GDM1 (cell line): ENCODE measurements at regions not wholly inside any gene's neighbourhood (a gene's known extent, or its start where the extent isn't known, plus 50 kb on each side); places are given as distances from the start of the nearest gene placed in this dataset.

ENCODE experiments used
- DNase-seq: peaks from one replicate; lab custom pipeline; 2025; lab: John Stamatoyannopoulos, UW

DNA sequence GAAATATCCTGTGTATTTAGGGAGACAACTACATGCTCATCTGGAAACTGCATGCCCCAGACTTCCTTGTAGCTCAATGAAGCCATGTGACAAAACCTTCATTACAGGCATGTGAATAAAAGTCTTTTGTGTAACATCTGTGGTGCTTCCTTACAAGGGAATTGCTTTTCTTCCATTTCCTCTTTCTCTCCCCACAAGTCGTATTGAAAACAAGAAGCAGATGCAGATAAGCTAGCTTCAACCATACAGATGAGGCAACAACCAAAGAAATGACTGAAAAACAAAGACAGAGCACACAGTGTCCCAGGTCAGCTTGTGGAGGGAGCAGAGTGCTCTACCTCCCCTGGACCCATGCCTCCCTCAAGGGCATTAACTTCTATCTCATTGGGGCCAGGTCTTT is 115.8 kb upstream of the INPP4B start:
- peak; percentile 55 for DNase-seq

DNA sequence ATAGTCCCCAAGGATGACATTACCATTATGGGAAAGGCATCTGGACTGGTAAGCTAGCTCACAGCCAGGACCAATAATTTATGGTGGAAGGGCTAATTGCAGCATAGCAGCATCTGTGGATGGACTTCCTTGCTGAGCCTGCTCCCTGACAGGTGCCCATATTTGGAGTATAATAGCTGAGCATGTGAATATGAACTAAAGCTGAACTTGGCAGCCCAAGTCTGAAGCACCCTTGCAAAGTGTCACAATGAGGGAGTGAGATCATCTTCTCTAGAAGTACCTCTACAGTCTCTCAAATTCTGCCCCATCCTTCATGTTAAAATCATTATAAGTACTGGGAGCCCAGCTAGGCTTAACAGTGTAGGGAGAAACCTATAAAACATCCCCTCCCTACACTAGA is 128.2 kb upstream of the INPP4B start:
- no peak for DNase-seq

DNA sequence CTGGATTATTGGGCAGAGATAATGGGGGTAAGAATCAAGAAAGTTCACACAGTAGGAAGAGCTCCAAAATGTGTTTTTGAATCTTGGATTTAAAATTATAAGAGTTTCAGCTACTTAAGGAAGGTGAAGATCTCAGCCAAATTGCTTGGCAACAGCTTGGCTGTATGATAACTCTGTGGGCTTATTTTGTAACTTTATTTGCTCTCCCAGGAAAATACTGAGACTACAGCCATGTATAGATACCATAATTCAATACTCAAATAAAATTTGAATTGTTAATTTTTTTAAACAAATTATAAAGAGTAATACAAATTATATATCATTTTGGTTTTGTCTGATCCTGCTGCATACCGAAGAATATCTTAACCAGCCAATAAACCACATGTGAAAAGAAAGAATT is 129.5 kb upstream of the INPP4B start:
- DNase-seq = no peak

DNA sequence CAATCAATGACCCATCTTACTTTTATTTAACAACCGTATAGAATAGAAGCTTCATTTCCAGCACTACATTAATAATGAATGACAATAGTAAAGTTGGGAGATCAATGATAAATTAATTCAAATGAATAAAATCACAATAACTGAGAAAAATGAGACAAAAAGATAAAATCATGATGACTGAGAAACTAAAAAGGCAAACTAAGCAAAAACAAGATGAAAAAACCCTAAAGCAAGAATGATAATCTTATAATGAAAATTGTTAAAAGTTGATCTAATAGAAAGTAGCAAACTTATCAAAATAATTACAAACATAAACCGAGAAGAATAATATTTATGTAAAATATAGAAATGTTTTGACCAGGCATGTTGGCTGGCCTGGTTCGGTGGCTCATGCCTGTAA is 130.4 kb upstream of the INPP4B start:
- no peak for DNase-seq

DNA sequence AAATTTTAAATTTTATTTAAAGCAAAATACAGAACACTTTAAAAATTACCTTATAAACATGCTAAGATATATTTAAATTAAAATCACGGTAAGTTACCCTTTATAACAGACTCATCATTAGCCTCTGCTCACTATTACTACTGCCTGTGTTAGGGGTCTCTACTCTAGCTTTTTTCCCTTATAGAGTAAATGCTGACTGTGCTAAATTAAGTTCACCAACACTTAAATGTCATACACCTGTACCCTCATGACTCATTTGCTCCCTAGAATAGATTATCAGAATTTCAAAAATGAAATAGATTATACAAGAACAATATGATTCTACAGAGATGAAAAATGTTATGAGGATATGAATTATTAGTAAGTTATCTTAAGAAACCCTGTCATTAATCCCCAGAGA is 131.1 kb upstream of the INPP4B start:
- DNase-seq = no peak

DNA sequence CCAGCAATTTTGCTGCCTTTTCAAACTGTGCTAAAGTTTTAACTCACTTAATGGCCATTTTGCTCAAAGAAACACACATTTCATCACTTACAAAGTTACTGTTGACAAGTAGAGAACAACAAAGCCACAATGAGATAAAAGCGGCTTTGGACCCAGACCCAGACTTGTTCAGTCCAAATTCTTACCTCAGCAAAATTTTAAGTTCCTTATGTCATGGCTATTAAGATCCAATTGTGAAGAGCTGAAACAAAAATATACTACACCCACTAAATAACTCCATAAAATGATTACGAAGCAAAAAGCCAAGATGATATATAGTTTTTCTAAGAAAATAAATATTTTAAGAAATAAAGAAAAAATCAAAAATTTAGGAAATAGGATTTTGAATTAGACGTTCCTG is 137.0 kb upstream of the INPP4B start:
- no peak for DNase-seq

DNA sequence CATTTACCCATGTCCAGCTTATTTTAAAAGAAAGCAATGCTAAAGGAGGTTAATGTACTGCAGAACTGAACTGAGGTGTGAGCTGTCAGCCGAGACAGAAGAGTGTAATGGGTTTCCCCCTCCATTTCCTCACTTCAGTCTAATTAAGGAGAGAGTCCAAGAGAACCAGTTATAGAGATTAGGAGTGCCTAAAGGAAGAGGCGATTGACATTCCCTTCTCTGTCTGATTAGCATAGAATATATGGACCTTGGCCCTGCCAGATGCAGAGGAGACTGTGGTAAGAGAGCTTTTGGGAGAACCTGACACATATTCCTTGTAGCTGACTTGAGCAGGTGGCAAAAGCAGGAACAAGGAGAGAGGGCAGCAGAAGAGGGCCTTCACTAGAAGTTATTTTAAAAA is 137.5 kb upstream of the INPP4B start:
- DNase-seq = no peak

DNA sequence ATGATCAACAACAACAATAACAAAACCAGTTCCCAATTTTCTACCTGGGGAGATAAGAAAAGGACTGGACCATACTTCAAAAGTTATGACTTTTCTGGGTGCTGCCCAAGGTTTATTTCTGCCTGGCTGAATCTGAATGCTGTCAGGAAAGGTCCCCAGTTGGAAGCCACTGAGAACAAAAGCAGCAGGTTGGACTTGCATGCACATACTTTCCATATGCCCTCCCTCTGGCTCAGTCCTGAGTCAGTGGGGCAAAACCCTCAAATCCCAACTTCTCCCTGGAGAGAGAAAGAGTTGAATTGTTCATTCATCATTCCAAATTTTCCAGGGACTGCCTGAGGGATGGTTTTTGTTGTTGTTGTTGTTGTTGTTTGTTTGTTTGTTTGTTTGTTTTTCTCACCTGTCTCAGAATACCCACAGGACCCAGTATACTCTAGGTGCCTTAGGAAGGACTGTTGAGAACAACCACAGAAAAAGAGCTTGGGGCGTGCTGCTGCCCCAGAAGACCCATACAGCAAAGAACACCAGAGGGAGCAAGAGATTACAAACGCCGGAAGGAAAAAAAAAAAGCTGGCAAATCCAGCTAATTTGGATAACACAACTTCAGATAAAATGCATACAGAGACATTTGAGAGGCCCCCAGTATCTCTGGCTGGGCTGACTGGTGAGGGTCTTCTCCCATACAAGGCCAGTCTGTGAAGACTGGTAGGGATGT is 138.9 kb upstream of the INPP4B start:
- no peak for DNase-seq

DNA sequence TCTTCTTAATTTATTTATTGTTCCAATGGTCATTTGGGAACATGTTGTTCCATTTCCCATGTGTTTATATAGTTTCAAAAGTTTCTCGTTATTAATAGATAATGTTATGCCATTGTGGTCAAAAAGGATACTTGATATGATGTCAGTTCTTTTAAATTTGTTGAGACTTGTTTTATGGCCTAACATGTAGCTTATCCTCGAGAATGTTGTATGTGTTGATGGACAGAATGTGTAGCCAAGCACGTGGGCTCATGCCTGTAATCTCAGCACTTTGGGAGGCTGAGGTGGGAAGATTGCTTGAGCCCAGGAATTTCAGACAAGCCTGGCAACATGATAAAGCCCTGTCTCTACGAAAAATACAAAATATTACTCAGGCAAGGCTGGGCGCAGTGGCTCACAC is 168.5 kb upstream of the USP38 start:
- DNase-seq = no peak

DNA sequence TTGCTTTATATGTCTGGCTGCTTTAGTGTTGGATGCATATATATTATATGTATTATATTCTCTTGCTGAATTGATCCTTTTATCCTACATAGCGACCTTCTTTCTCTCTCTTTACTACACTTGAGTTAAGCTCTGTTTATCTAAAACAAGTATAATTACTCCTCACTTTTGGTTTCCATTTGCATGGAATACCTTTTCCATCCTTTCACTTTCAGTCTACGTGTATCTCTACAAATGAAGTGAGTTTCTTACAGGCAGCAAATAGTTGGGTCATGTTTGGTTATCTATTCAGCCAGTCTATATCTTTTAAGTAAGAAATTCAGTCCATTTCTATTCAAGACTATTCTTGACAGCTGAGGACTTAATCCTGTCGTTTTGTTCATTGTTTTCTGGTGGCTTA is 167.5 kb upstream of the USP38 start:
- no peak for DNase-seq

DNA sequence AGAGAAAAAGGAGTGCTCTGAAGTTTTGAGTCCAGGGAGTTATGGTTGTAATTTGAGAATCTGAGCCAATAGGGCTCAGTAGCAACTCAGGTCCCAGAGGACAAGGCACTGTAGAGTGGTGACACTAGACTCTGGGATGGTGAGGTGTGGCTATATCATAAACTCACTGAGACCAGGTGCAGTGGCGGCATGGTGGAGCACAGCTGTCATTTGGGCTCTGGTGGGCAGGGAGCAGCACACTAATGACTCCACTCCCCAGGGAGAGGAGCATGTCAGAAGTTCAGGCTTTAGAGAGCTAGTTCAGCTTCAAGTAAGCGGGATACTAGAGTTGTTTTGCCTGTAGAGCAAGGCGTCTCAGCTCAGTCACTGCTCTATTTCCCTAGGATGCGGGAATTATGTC is 165.4 kb upstream of the USP38 start:
- no peak for DNase-seq

DNA sequence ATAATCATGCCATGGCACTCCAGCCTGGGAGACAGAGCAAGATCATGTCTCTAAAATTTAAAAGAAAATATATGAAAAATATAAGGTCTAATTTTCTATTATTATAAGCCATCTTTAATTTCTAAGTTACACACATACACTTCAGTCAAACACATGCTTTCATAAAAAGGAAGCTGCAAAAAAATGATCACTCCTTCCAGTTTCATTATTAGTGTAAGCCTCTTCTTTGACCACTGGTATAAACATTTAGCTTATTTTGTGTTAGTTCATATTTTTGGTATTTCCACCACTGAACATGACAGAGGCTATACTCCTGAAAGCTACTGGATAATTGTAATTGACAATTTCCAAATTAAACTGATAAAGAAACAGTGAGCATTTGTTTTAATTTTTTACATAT is 163.3 kb upstream of the USP38 start:
- no peak for DNase-seq

DNA sequence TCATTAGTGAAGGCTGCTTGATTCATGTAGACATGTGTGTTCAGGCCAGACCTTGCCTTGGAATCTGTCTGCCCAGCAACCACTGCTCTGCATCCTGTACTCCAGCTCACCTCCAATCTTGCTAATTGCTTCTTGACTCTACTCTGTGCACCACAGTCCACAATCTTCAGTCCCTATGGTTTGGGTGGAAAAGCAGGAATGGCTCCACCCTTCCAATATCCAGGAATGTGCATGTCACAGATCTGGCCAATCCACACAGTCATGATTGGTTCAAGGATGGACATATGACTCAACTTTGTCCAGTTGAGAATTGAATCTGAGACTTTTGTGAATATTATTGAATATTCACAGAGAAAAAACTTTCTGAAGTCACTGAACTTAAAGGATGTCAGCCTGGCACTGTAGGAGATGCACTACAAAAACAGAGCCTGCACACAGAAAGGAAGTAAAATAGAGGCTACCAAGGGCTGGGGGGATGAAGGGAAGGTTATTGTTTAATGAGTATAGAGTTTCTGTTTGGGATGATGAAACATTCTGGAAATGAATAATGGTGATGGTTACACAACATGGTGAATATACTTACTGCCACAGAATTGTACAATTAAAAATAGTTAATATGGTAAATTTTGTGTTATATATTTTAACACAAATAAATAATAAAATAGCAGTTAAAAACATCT is 161.3 kb upstream of the USP38 start:
- no peak for DNase-seq

DNA sequence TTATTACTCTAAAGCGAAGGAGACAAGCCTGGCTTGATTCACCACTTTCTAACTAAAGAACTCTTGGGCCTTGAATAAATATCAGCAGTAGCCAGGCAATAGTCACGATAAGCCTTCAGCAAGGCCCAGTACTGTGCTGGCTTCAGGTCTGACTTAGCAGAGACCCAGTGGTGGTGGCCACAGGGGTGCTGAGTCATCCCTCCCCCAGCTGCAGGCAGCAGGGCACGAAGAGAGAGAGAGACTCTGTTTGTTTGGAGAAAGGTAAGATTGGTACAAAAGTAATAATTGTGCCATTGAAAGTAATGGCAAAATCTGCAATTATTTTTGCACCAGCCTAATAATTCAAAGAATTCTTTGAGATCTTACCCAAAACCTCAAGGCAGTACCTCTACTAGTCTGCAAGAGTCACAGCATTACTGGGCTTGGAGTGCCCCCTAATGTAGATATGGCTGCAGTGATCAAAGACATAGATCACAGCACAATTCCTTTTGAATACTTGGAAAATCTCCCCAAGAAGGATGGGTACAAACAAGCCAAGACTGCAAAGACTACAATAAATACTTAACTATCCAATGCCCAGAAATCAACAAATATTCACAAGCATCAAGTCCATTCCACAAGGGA is 159.5 kb upstream of the USP38 start:
- DNase-seq = peak; percentile 52

DNA sequence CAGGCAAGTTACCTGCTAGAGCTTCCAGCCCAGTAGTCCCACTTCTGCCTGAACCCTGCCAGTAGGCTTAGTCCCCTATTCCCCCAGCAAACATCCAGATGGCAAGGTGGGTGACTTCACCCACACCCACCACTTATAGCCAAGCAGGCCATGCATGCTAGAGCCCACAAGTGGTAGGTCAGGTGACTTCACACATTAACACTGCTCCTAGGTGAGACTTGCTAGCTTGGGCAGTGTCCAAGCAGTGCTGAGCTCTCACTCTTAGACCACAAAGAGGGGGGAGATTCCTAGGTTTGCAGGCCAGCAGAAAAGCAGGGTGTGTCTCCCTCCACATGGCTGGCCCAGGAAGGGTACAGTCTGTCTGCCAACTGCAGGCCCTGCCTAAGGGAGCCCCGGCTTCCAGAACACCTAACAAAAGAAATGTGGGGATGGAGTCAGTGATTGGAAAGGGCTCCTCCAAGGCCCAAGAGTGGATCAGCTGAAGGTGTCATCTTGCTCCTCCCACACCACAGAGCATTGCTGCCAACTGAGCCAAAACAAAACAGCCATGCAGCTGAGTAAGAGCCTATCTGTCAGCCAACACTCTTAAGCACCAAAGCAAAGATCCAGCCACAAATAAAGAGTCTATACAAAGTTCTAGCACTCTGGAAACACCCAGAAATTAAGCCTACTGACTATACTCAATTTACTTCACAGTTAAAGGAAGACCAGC is 158.1 kb upstream of the USP38 start:
- no peak for DNase-seq

DNA sequence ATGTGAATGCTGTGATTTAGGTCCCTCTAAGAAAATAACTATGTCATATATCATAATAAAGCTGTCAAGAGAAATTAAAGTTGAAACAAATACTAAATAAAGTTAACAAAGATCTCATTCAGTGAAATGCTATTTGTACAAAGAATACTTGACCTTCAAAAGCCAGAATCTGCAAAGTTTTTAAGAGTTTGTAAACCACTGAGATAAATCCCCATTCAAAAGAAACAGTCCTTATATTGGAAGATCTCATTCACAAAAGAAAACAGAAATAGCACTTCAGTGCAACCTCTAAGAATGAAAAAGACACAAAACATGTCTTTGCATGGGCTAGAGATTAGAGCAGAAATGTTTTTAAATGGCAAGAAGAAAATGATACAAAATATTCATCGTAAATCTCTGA is 149.1 kb upstream of the USP38 start:
- no peak for DNase-seq

DNA sequence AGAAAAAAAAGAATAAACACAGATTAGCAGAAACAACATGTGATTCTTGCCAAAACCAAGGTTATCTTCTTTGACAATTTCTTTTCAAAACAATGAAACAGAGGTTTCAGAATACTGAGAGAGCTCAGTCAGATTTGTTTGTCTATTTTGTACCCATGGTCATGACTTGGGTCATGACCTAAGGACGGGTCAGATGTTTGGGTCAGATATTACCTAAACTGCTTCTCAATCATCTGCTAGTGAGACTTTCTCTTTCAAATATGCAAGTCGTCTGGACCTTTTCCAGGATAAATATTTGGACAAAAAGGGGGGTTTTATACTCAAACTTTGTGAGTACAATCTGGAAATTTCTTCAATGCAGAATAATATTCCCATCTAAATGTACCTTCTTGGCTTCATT is 148.3 kb upstream of the USP38 start:
- DNase-seq = no peak

DNA sequence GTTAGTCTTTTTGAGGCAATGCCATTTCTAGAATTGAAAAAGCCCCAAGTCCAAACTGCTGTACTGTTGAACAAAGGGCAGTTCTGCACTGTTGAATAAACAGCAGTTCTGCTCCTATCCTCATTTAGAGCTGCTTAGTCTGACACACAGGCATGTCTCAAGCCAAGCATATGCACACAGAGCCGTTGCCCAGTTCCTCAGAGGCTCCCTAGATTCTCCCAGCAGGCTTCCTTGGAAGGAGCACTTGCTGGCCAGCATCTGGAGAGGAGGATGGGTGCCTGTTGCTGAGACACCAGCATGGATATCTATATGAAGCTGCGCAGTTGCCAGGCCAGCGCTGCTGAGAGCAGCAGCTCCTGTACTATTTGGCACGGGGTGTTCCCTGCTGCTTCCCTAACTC is 138.3 kb upstream of the USP38 start:
- no peak for DNase-seq

DNA sequence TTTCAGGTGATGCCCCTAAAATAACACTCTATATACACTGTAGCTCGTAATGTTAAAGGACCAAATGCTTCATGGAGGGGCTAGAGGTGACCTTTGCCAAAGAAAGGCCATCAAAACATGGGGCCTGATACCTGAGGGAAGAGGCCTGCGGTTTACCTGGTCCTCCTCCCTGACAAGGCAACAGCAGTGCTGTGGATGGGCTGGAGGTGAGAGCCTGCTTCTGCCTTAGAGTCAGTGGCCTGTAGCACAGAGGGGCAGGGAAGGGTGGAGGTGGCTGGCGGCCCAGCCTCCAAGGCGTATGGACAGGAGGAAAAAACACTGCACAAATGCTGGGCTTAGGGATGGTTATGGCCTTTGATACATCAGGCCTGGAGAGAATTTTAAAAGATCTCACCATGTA is 137.8 kb upstream of the USP38 start:
- DNase-seq = no peak

DNA sequence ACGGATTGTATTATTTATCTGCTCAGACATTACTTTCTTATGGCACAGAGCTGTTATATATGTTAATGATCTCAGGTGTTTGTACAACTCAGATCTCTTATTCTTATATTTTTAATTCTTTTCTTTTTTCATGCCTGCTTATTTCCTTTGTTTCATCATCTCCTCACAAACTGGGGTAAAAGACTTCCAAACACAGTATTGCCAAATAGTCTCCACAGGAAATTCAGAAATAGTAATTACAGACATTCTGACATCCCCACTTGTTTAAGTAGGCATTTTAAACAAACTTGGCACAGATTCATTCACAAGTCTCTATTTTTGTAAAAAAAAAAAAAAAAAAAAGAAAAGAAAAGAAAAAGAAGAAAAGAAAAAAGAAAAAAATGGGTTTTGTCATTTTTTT is 129.7 kb upstream of the USP38 start:
- DNase-seq = no peak

DNA sequence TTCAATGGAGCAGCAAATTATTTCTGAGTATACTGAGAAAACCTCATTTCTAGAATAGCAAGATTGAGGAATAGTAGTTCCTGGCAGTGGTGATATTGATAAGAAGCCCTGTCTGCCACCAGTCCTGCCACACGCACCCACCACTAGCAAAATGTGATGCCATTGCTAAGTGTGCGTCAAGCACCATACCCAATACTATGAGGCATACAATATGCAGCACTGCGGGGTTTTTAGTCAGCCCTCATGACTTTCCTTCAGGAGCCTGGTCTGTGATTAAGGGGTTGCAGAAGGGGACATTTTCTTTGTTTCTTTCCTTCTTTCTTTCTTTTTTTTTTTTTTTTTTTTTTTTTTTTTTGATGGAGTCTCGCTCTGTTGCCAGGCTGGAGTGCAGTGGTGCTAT is 128.7 kb upstream of the USP38 start:
- no peak for DNase-seq

DNA sequence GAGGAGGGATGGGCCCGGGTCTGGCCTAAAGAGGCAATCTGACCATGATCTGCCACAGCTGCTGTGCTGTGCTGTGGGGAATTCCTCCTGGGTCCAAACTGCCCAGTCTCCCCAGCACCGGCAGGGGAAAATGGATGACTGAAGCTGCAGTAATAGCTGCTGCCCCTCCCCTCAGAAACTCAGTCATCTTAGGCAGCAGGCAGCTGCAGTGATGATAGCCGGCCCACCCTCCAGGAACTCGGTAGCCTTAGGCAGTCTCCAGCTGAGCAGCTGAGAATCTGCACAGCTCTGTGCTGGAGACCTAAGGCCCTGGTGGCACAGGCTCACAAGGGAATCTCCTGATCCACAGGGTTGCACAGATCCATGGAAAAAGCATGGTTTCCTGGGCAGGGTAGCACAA is 113.4 kb upstream of the USP38 start:
- DNase-seq = no peak

DNA sequence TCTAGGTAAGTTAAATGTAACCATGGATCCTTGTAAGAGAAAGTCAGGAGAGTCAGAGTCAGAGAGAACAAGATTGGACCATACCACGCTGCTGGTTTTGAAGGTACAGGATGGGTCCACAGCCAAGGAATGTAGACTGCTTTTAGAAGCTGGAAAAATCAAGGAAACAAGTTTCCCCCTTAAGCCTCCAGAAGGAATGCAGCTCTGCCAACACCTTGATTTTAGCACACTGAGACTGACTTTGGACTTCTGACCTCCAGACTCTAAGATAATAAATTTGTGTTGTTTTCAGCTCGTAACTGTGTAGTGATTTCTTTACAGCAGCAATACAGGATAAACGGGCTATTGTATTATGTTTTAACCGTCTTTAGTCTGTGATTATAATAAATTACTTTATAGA is 108.0 kb upstream of the USP38 start:
- DNase-seq = no peak
